Bronchial epithelial cell (primary cell): ENCODE measurements at regions not wholly inside any gene's neighbourhood (a gene's known extent, or its start where the extent isn't known, plus 50 kb on each side); places are given as distances from the start of the nearest gene placed in this dataset.

Experiments
- DNase-seq: peaks from one replicate; pipeline ENCODE4 v3.0.0-alpha.2; 2010; ENCODE audit warnings: low read depth
- FAIRE-seq: peaks from 2 replicates; lab custom pipeline; 2011; peaks lifted over from hg19 to GRCh38; lab: Jason Lieb, UNC
- H3K27me3 ChIP-seq: 2 replicates; pipeline ENCODE4 v1.5.1; 2011; ENCODE audit warnings: low read length; ENCODE audit not compliant: control insufficient read depth, insufficient read depth
- H3K36me3 ChIP-seq: 2 replicates; pipeline ENCODE4 v1.5.1; 2011; ENCODE audit warnings: low read length; ENCODE audit not compliant: control insufficient read depth, insufficient read depth
- H3K4me3 ChIP-seq: 2 replicates; pipeline ENCODE4 v1.5.1; 2011; ENCODE audit warnings: mild to moderate bottlenecking, low read depth, low read length, control low read depth
- CTCF ChIP-seq: IDR thresholded peaks from 2 replicates; pipeline ENCODE4 v1.5.1; 2011; ENCODE audit warnings: mild to moderate bottlenecking, moderate library complexity, low read length, control low read depth, inconsistent platforms; ENCODE audit not compliant: insufficient read depth, severe bottlenecking

DNA sequence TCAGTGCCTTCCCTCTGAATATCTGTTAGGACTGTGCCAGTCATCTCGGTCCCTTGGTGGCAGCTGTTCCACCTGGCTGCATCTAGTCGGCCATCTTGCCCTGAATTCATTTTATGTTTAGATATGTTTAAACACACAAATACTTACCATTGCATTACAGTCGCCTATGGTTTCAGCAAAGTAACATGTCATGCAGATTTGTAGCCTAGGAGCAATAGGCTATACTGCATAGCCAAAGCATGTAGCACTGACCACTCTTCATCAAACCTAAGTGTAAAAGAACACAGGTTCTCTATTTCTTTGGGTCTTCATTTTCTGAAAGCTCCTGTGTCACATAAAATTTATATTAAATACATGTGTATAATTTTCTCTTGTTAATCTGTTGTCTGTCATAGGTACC, 118.9 kb upstream of the THSD7A start:
- Histone ChIP-seq H3K27me3 (no peaks in the 10 kb centered on the region), H3K36me3 (no peaks in the 10 kb centered on the region), H3K4me3 (no peak overlapping the region)
- FAIRE-seq = no peak
- TF ChIP-seq CTCF = no peak
- no peak for DNase-seq

DNA sequence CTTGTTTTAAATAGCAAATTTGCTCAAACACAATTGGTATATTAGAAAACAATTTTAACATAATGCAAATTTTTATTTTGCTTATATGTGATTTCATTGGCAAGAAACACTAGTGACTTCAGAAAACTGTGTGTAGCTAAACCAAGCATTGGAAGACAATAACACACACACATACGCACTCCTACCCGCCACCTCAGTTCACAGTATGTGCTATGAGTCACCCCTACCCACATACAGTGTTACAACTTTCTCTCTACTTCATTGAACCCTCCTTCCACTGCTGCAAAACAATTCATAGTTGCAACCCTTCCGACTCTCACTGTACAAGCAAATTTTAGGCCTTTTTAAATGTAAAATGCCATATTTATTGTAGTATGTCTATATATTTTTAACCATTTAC, 119.9 kb upstream of the THSD7A start:
- DNase-seq (peak; percentile 7), FAIRE-seq (no peak)
- Histone ChIP-seq H3K36me3 (no peaks in the 10 kb centered on the region), H3K27me3 (no peaks in the 10 kb centered on the region), H3K4me3 (no peak overlapping the region)
- TF ChIP-seq CTCF = no peak

DNA sequence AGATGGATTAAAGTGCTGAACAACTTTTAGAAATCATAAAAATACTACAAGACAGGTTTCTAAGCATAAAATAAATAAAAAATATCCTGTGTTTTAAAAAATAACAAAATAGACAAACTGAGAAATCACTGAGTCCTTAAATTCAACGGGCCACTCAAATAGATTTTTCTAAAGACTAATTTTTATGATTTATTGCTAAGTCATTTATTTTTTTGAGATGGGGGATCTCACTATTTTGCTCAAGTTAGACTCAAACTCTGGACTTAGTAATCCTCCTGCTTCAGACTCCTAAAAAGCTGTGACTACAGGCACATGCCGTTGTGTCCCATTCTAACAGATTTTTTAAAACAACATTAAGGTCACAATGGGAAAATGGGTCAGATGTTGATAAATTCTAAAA, 121.0 kb upstream of the THSD7A start:
- H3K27me3 ChIP-seq = no peaks in the 10 kb centered on the region
- no peaks in the 10 kb centered on the region for H3K36me3 ChIP-seq
- DNase-seq = no peak
- no peak for FAIRE-seq
- no peak overlapping the region for H3K4me3 ChIP-seq
- no peak for TF ChIP-seq CTCF

DNA sequence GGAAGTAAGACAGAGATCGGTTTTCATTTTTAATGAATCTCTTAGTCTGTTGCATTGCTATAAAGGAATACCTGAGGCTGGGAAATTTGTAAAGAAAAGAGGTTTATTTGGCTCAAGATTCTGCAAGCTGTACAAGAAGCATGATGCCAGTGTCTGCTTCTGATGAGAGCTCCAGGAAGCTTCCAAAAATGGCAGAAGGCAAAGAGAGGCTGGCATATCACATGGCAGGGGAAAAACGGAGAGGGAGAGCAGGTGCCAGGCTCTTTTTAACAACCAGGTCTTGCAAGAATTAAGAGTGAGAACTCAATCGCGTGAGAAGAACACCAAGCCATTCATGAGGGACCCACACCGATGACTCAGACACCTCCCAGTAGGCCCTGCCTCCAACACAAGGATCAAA, 125.0 kb upstream of the THSD7A start:
- DNase-seq (no peak), FAIRE-seq (no peak)
- TF ChIP-seq CTCF = no peak
- H3K4me3 ChIP-seq = no peak overlapping the region
- no peaks in the 10 kb centered on the region for H3K27me3 ChIP-seq
- no peaks in the 10 kb centered on the region for H3K36me3 ChIP-seq

GRCh38 chr7:11957956-11958355, 126.0 kb upstream of the THSD7A start:
- no peak for FAIRE-seq
- no peak for TF ChIP-seq CTCF
- Histone ChIP-seq H3K4me3 (no peak overlapping the region), H3K36me3 (no peaks in the 10 kb centered on the region), H3K27me3 (no peaks in the 10 kb centered on the region)
- no peak for DNase-seq

DNA sequence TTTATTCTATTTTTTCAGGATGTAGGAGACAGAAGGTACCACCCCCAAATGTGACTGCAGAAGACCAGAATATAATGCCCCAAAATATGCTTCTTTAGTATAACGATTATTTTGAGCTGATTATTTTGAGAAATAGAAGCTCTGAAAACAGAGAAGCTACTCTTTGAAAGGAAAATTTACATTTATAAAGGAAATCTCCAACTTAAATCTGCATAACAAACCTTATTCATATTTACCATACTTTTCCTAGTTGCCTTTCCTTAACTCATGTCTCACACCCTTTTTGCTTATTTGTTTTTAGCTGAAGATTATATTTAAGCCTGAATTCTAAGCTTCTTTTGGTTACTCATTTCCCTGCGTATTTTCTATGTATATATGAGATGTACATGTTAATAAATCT, 127.1 kb upstream of the THSD7A start:
- Histone ChIP-seq H3K4me3 (no peak overlapping the region), H3K27me3 (no peaks in the 10 kb centered on the region), H3K36me3 (no peaks in the 10 kb centered on the region)
- no peak for TF ChIP-seq CTCF
- FAIRE-seq = no peak
- no peak for DNase-seq
